GM19238 (cell line): ENCODE measurements at regions not wholly inside any gene's neighbourhood (a gene's known extent, or its start where the extent isn't known, plus 50 kb on each side); places are given as distances from the start of the nearest gene placed in this dataset.

ENCODE experiments used
- DNase-seq: peaks from one replicate; pipeline ENCODE4 v3.0.0; 2011; ENCODE audit warnings: low spot score; ENCODE audit not compliant: insufficient read length

DNA sequence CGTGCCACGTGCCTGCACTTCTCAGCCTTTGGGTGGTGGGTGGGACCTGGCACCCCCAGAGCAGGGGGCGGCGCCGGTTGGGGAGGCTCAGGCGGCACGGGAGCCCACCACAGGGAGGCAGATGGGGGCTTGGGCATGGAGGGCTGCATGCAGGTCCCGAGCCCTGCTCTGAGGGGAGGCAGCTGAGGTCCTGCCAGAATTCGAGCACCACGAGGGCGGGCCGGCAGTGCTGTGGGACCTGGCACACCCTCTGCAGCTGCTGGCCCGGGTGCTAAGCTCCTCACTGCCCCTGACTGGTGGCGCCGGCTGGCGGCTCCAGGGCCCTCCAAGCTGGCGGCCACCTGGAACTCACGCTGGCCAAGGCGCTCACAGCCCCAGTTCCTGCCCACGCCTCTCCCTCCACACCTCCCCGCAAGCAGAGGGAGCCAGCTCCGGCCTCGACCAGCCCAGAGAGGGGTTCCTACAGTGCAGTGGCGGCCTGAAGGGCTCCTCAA, 1176.8 kb upstream of the GYPC start:
- DNase-seq: no peak

DNA sequence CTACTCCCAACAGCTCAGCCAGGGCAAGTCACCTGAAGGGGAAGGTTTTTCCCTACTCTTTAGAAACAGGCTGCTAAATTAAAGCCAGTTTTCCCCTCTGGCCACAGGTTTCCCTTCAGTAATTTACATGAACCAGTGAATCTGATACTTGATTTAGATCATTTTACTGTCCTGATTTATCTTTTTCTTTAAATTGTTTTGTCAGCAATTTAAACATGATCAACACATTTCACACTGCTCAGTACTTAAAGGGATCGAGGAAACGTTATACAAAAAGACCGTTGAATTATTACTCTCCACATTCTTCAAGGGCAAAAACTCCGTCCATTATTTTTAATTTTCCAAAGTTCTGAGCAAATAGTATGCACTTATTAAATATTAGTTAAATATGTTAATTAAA, 1165.7 kb upstream of the GYPC start:
- DNase-seq: no peak

DNA sequence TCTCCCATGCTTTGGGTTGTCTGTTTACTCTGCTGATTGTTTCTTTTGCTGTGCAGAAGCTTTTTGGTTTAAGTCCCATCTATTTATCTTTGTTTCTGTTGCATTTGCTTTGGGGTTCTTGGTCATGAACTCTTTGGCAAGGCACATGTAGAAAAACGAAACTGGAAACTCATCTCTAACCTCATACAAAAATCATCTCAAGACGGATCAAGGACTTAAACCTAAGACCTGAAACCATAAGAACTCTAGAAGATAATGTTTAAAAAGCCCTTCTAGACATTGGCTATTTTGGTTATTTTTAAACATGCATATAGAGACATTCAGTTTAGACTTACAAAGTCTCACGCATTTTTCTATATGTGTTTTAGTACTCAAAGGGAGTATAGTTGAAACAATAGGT, 1164.3 kb upstream of the GYPC start:
- no peak for DNase-seq

DNA sequence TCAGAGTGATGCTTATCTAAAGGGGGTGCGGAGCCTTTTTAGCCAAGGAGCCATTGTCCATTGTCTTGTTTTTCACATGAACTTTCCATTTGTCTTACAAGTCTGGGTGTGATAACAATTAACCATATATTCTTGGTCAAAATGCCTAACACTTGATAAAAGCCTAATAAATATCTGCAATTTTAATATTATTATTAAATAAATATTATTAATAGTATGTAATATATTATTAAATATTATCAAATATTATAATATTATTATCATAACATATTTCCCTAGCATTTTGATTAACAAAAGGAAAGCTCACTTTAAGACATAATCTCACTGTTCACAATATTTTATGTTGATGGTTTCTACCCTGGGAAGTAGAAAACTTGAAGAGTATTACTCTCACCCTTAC, 1143.6 kb upstream of the GYPC start:
- DNase-seq: no peak

DNA sequence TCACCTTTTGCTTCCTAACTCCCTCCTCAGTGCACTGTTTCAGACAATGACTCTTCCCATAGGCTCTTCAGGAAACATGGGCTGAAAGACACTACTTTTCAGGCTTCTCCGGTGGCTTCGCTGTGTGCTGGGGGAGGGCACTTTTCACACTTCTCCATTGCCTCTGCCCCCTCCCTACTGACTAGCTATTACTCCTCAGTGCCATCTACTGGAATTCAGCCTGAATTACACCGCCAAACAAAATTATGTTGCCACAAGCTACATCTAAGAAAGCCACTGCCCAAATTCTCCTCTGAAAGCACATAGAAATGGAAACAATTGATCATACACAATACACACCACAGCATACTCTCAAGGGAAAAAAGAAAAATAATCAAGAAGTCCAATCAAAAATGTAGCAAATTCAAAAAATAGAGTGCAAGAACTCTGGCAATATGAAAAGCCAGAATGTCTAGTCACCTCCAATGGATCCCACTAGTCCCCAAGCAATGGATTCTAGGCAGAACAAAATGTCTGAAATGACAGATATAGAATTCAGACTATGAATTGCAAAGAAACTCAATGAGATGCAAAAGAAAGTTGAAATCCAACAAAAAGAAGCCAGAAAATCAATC, 1139.4 kb upstream of the GYPC start:
- peak; percentile 7 for DNase-seq

DNA sequence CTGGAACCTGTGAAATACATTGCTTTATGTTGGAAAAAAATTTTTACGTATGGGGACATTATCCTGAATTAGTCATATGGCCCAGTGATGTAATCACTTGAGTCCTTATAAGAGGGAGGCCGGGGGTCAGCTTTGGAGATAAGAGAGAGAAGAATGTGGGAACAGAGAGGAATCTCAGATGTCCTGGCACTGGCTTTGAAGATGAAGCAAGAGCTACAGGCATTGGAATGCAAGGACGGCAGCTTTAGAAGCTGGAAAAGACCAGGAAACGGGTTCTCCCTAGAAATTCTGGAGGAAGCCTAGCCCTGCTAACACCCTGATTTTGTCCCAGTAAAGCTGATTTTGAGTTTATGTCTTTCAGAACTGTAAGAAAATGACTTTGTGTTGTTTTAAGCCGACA, 1129.9 kb upstream of the GYPC start:
- DNase-seq: no peak

DNA sequence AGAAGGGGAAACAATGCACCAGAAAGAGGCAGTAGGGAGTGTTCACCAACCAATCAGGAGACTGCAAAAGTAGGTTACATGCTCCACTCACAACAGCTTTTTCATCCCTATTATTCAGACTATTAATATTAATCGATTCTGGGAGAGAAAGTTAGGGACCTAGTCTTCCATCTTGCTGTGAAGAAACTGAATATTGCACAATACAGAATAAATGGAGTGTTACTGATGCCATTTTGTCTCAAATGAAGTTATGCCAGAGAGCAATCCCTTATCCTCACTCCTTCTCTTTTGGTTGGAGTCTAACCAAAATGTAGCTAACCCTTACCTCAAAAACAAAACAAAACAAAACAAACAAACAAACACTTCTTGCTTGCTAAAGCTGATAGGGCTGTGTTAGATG, 1120.9 kb upstream of the GYPC start:
- no peak for DNase-seq

DNA sequence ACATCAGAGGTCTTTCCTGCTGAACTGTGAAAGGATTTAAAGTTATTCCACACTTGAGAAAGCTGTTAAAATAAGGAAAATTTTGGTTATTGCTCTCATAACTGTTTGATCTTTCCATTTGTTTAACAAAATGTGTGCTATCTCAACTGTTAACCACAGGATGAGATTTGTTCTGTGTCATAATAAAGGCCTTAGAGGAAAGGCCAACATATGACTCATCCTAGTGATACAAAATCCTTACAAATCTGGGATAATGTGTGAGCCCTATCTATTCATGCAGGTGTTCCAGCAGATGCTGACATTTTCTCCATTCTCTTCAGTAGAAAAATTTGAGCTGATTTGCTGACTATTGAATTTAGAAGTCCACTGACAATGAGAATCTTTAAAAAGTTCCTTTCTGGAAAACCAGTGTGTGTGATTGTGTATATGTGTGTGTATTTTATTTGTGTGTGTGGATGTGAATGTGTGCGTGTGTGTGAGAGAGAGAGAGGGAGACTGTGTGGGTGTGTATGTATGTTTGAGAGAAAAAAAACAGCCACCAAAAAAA, 1111.9 kb upstream of the GYPC start:
- DNase-seq: no peak

DNA sequence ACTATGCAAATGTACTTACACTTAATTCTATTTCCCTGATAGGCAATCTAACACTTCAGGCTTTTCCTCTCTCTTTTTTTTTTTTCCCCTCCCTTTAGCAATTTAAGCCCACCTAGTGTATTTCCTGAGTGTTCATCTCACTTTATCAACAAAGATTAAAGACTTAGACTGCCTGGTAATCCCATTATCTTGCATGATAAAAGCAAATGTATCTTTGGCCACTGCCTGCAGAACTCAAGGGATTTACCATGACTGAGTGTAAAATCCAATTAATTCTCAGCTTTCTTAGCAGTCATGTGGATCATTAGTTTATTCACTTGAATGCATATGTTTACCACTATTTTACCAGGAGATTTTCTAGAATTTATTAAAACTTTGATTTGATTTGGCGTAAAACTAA, 1102.2 kb upstream of the GYPC start:
- DNase-seq: no peak

DNA sequence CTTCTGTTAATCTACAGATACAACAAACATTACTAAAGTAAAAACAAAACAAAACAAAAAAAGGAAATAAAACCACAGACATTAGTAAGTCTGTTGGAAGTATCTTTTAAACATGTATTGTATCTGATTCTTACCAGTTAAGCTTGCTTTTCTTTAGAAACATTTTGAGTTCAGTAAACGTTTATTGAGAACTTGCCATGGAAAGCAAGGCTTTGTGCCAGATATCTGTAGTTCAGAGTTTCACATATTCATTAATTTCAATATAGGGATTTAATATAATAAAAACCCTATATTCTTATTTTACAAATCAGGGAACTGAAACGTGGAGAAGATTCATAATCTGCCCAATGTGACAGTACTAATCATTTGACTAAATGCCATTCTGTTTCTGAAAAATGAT, 1101.0 kb upstream of the GYPC start:
- no peak for DNase-seq

DNA sequence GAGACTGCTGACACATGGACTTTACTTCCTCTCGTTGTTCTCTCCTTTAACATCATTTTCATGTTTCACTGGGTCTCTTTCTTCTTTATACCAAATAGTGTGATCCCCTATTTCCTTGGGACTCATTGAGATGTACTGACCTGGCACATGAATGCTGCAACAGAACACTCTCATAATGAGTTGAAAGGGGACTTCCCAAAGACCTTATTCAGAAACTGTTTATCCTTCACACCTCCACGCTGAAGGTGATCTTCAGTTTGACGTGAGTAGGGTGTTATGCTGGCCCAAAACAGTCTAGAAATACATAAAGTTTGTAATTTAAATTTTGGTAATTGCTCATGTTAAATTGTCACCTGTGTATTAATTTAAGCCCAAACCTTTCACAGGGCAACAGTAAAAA, 1096.8 kb upstream of the GYPC start:
- DNase-seq: no peak

DNA sequence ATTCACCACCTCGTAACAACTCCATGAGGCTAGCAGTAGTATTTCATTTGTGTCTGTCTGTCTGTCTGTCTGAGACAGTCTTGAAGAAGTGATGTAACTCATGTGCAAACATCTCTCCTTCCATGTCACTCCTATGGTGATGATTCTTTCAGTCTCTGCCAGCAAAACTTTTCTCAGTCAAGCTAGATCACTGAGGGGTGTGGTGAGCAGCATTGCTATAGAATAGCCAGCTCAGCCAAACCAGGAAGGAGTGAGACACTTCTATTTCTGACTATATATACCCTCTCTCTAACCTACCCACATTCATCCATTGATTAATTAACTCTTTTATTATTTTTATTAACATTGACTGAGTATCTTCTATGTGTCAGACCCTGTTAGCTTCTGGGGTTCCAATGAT, 1095.1 kb upstream of the GYPC start:
- no peak for DNase-seq

DNA sequence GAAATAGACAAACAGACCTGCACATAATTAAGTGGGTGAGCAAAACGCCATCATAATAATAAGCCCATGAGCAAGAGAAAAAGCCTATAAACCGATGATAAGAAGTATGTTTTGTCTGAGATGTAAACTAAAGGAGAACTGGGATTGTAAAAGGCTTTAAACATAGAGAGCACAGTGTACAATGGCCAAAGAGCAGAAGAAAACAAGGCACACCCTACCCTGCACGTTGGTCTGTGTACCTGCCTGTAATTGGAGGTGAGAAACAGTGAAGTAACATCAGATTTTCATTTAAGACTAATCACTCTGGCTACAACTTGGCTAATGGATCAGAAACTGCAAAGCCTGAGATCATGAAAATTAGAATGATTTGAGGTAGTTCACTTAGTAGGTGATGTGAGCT, 1094.7 kb upstream of the GYPC start:
- DNase-seq: no peak

DNA sequence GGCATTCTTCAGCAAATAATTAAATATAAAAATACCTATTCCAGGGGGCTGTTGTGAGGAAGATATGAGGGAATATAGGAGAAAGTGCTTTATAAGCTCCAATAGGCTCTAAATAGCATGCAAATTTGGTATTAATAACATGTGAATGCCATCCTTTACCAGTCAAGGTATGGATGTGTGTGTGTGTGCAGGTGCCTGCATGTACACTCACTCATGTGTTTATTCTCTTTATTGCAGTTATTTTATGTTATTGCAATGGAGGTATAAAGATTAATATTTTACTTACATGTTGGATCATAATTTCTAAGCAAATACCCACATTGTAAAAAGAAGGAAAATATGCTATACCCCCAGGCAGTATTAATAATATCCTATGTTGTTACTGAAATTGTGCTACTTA, 1093.0 kb upstream of the GYPC start:
- DNase-seq: no peak

DNA sequence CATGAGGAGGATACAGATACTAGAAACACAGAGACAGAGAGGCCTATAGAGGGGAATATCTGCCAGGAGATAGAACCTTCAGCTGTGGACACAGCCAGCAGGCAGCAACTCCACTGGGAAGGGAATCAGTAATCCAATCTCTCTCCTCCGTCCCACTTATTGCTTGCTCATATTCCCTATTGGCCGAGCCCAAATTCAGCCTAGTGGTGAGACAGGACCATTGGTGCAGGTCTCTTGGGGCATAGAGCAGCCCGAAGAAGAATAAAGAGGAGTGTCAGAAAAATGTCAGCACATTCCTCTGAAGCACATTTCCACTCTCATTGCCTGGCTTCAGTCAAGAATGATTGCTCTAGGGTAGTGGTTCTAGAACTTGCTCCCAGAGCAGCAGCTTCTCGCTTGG, 1091.5 kb upstream of the GYPC start:
- DNase-seq: no peak

DNA sequence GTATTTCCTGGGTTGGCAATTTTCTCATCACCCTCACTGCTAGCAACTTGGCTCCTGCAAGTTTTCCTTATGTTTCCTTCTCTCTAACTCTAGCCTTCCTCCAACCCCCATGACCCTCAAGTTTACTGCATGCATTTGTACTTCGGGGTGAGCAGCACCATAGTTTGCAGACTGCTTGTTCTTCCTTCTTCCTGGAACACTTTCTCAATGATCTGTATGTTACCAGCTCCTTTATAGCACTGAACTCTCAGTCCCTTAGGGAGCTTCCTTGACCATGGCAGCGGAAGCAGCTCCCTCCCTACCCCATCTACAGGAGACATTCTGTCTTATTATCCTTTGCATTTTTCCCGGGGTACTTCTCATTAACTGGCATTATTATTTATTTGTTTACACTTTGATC, 1089.5 kb upstream of the GYPC start:
- DNase-seq: no peak

DNA sequence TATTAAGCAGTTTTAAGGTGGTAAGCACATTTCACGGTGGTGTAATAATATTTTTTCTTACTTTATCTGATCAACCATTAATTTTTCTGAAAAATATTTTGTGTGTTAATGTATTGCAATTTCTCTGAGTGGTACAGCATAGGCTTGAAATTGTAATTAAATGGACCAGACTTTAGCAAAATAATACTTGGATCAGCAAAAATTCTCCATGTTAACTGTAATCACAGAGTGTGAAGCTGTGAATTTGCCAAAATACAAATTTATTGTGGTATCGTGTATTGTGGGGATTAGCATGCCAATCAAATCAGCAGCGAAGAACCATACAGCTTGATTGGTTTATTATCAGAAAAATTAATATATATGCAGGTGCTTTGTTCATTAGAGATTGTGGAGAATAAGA, 1088.9 kb upstream of the GYPC start:
- no peak for DNase-seq

DNA sequence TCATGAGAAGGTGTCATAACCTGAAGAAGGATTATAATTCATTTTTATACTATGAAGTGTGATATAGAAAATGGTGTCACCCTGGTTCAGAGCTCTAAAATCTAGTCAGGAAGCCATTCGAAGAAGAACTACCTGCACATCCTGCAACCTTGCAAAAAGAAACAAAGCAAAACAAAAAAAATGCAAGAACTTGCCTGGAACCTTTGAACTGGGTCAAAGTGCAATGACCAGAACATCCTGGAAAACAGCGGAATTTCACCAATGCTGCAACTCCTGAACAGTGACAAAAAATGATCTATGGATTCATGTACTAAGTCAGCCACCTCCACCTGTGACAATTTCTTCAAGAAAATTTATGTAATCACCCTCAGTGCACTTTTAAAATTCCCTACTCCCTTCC, 1083.3 kb upstream of the GYPC start:
- no peak for DNase-seq

DNA sequence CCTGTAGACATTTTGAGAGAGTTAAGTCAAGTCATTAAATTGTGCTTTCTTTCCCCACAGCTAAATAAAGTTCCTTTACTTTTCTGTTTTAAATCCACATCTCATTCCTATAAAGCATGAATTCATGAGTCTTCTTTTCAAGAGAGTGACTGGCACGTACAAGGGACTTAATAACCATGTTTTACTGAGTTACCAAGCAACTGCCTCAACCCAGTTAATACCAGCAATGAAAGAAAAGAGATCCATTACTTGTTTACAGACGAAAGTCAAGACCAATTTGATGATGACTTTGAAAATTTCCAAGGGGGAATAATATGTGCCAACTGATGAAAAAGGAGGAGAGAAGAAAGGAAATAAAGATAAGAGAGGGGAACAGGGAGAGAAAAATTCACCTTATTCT, 1082.5 kb upstream of the GYPC start:
- no peak for DNase-seq

DNA sequence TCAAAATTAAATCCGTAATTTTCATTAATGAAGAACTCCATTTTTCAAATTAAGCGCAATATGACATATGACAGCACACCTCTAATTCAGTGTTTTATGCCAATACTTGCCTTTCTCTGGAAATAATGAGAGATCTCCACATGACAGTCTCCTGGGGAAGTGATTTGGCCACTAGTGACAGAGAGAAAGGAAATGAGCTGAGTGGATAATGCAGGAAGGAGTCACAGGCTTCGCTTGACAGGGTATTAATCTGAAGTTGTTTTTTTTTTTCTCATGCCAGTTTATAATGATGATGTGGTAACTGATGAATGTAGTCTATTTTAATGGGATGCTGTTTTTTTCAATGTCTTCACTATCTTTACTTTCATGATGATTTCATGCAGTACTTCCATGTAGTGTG, 1079.4 kb upstream of the GYPC start:
- DNase-seq: no peak

DNA sequence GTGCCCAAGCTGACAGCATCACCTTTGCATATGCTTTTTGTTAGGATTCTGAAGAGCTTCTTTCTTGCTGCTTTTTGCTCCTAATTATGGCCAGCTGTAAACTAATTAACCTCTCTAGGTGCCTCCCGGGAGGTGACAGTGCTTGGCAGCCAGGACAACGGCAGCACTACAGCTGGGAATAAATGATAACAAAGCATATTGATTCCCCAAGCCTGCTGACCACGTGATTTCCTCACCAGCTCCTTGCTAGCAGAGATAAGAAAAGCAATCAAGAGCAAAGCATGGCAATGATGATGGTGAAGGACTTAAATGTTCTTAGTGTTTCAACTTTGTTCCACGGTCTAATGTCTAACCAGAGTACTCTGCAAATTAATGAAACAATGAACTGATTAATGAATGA, 1074.4 kb upstream of the GYPC start:
- no peak for DNase-seq

DNA sequence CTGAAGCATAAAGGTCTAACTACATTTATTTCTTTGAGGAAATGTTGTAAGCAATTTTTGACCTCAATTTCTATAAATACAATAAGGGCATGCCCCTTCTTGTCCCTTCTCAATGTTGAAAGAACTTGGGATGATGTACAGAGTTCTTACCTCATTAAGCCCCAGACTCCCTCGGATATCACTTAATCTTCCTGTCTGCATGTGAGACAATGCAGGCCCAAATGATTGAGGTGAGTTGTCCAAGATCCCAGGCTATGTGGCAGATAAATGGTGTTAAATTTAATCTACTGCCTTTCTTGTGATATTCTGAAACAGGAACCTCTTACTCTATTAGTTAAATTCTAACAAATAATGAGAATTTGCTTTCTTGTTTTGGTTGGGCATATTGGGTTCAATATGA, 1073.4 kb upstream of the GYPC start:
- DNase-seq: no peak

DNA sequence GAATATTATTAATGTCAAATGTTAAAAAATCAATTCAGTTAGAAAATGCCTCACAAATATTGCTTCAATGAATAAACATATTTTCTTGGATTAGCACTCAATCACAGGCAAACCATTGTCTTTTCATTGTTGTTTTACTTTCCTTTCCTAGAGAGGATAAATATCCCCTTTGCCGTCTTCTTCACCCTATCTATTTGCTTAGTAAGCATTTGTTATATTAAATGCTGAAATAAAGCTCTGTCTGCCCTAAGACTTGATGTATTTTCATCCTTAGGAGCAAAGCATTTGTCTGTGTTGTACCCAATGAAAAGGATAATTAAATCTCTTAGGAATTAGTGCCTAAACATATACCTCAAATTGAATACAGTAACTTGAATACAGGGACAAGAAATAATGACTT, 1071.2 kb upstream of the GYPC start:
- DNase-seq: no peak

DNA sequence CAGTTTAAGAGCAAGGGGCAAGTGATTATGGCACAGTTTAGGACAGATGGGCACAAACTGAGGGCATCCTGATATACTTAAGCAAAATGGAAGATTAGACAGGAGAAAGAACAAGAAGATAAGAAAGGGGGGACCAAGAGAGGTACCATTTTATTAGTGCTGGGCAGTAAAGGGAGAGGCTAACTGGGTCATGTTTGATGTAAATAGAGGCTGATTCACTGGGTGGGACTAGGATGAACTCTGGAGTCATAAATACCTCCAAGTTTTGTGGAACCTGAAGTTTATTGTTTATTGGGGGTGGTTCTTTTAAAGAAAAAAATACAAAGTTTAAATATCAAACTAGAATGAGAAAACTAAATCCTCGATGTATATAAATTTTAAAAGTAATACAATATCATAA, 1067.2 kb upstream of the GYPC start:
- DNase-seq: no peak
